A549 (cell line): ENCODE measurements at regions not wholly inside any gene's neighbourhood (a gene's known extent, or its start where the extent isn't known, plus 50 kb on each side); places are given as distances from the start of the nearest gene placed in this dataset.
"Not testable (repeated sequence)": the region's sequence is repeated elsewhere in the genome, so short reads cannot be mapped to it uniquely, and the experiment has no call there.

Source experiments
- CHD4 ChIP-seq: fragments of 200-600 bp; sonication (generic); IDR thresholded peaks from 2 replicates; pipeline ENCODE4 v1.6.1; 2016; ENCODE audit warnings: antibody characterized with exemption, mild to moderate bottlenecking, borderline replicate concordance
- EHMT2 ChIP-seq: fragments of 200-600 bp; sonication (generic); IDR thresholded peaks from 2 replicates; pipeline ENCODE4 v1.6.1; 2016; ENCODE audit warnings: antibody characterized with exemption, low read depth, mild to moderate bottlenecking, moderate library complexity
- EP300 ChIP-seq, 2 experiments: fragments of >200 bp; sonication (Bioruptor Twin); formaldehyde crosslinking; IDR thresholded peaks; 2 replicates in 1 of 2; 3 replicates in 1 of 2; pipeline ENCODE4 v1.6.1; 2016 to 2017
- NR3C1 ChIP-seq: fragments of >200 bp; sonication (Bioruptor Twin); formaldehyde crosslinking; IDR thresholded peaks from 3 replicates; pipeline ENCODE4 v1.6.1; 2017
- POLR2A ChIP-seq: IDR thresholded peaks from 2 replicates; pipeline ENCODE4 v1.6.1; 2012; ENCODE audit warnings: mild to moderate bottlenecking, low read length
- TF ChIP-seq, protein P1 (sequence below): fragments of >200 bp; sonication (Bioruptor Twin); formaldehyde crosslinking; IDR thresholded peaks from 3 replicates; pipeline ENCODE4 v1.5.1; 2016
- TF ChIP-seq, protein P2 (sequence below): IDR thresholded peaks from 2 replicates; pipeline ENCODE4 v1.6.1; 2012
- TF ChIP-seq, protein P3 (sequence below): fragments of 150-350 bp; IDR thresholded peaks from 2 replicates; pipeline ENCODE4 v1.6.1; 2014; ENCODE audit warnings: low read depth, mild to moderate bottlenecking, low read length

DNA sequence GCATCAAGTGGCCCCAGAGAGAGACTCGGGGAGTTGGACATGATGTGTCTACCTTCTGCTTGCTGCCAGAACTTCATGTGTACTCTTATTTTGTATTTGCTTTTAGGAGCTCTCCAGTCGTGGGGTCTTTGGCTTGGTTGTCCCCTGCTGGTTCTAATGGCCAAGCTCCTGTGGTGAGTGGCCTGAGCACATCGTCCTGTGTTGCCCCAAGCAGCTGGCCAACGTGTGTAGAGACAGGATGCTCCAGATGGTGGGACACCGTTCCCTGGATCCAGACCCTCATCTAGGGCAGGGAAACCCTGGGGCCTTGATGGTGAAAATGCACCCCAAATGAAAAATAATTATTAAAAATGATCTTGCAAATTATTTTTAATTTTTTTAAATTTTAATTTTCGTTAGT lies 65.8 kb downstream of the NPIPB5 start:
- TF ChIP-seq, protein P1, sequence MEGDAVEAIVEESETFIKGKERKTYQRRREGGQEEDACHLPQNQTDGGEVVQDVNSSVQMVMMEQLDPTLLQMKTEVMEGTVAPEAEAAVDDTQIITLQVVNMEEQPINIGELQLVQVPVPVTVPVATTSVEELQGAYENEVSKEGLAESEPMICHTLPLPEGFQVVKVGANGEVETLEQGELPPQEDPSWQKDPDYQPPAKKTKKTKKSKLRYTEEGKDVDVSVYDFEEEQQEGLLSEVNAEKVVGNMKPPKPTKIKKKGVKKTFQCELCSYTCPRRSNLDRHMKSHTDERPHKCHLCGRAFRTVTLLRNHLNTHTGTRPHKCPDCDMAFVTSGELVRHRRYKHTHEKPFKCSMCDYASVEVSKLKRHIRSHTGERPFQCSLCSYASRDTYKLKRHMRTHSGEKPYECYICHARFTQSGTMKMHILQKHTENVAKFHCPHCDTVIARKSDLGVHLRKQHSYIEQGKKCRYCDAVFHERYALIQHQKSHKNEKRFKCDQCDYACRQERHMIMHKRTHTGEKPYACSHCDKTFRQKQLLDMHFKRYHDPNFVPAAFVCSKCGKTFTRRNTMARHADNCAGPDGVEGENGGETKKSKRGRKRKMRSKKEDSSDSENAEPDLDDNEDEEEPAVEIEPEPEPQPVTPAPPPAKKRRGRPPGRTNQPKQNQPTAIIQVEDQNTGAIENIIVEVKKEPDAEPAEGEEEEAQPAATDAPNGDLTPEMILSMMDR, result not testable (repeated sequence)
- TF ChIP-seq EHMT2; POLR2A; EP300 (IDR thresholded peaks at IDR 0.05); CHD4; NR3C1: not testable (repeated sequence)
- TF ChIP-seq, protein P2, sequence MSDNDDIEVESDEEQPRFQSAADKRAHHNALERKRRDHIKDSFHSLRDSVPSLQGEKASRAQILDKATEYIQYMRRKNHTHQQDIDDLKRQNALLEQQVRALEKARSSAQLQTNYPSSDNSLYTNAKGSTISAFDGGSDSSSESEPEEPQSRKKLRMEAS, result not testable (repeated sequence)
- TF ChIP-seq, protein P3, sequence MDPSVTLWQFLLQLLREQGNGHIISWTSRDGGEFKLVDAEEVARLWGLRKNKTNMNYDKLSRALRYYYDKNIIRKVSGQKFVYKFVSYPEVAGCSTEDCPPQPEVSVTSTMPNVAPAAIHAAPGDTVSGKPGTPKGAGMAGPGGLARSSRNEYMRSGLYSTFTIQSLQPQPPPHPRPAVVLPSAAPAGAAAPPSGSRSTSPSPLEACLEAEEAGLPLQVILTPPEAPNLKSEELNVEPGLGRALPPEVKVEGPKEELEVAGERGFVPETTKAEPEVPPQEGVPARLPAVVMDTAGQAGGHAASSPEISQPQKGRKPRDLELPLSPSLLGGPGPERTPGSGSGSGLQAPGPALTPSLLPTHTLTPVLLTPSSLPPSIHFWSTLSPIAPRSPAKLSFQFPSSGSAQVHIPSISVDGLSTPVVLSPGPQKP, result not testable (repeated sequence)
